Gastrocnemius medialis (tissue), 4 donors: ENCODE measurements at regions not wholly inside any gene's neighbourhood (a gene's known extent, or its start where the extent isn't known, plus 50 kb on each side); places are given as distances from the start of the nearest gene placed in this dataset.

ENCODE experiments used
- ATAC-seq, 2 donors: fragments of 150-250 bp; one replicate each; pipeline ENCODE4 v1.9.1; 2016
- DNase-seq, 2 donors: peaks; one replicate each; pipeline ENCODE4 v3.0.0-alpha.2; 2019
- H3K27ac ChIP-seq, 4 donors: fragments of 200-600 bp; sonication (generic); 1 replicate in 1 of 4; 2 replicates in 3 of 4; pipeline ENCODE4 v1.5.1; 2016 to 2018; ENCODE audit warnings: mild to moderate bottlenecking in 2 of 4, moderate library complexity in 1 of 4
- H3K27me3 ChIP-seq, 3 donors: fragments of 200-600 bp; sonication (generic) in 2 of 3; 1 replicate in 1 of 3; 2 replicates in 2 of 3; pipeline versions ENCODE4 v1.5.1 to v1.6.0; 2016 to 2019; ENCODE audit warnings: mild to moderate bottlenecking in 1 of 3, moderate library complexity in 1 of 3
- H3K36me3 ChIP-seq, 2 donors: fragments of 200-600 bp; sonication (generic) in 1 of 2; one replicate each; pipeline ENCODE4 v1.5.1; 2017 to 2018
- H3K4me1 ChIP-seq, 2 donors: fragments of 200-600 bp; sonication (generic) in 1 of 2; one replicate each; pipeline ENCODE4 v1.5.1; 2016 to 2017; ENCODE audit warnings: mild to moderate bottlenecking in 2 of 2
- H3K4me3 ChIP-seq, 4 donors: fragments of 200-600 bp; sonication (generic) in 3 of 4; 1 replicate in 1 of 4; 2 replicates in 3 of 4; pipeline ENCODE4 v1.5.1; 2016 to 2019; ENCODE audit warnings: mild to moderate bottlenecking in 2 of 4
- H3K9me3 ChIP-seq, 3 donors: fragments of 200-600 bp; sonication (generic) in 2 of 3; 1 replicate in 1 of 3; 2 replicates in 2 of 3; pipeline ENCODE4 v1.5.1; 2016 to 2019
- POLR2A ChIP-seq, 2 donors: fragments of 450-650 bp; IDR thresholded peaks; one replicate each; pipeline ENCODE4 v1.6.1; 2017; ENCODE audit warnings: antibody characterized with exemption in 2 of 2, mild to moderate bottlenecking in 2 of 2, moderate library complexity in 2 of 2
- in situ Hi-C, 4 donors: fragments of 200-750 bp; cut with MboI; loops; one replicate each; pipeline versions ENCODE4 v1.15.0 to v1.8.0; 2017; ENCODE audit warnings: low sequenced_read_pairs in 4 of 4
- intact Hi-C: fragments of 100-400 bp; cut with DNase I; formaldehyde crosslinking; loops from one replicate; pipeline ENCODE4 v1.15.1; 2023; ENCODE audit warnings: low total_unique reads
- TF ChIP-seq, protein P1 (sequence below), 5 experiments: fragments of 450-650 bp in 3 of 5; fragments of 200-600 bp in 2 of 5; sonication (generic) in 2 of 5; IDR thresholded peaks in 4 of 5; conservative IDR thresholded peaks in 1 of 5; 1 replicate in 4 of 5; 2 replicates in 1 of 5; pipeline ENCODE4 v1.5.1; 2016 to 2019; ENCODE audit warnings: antibody characterized with exemption in 5 of 5, mild to moderate bottlenecking in 3 of 5, moderate library complexity in 3 of 5

DNA sequence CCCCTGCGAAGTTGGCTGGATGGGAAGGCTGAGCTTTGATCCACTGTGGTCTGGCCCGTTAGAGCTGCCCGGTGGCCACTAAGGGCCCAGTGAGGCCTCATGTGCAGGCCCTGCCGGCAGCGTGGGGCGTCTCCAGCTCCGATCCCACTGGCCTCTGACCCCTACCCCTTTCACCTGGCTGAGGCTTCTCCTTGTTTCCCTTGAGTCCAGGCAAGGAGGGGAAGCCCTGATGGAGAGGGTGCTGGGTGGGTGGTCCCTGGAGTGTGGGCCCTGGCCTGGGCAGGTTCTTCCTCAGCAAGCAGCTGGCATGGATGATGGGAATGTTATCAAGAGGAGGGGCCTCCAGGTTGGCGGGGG, 356.8 kb downstream of the SEC14L1 start:
- intact Hi-C loops (loop anchor here (10.0 kb wide), 1 partner anchor 413 kb away; no protein-coding TSS in a partner anchor), in situ Hi-C loops (loop anchor here in 2 of 4 donors (5.0 to 10.0 kb wide), 3 partner anchors 63 to 165 kb away; no protein-coding TSS in a partner anchor)
- Histone ChIP-seq H3K9me3 (no peaks in the 10 kb centered on the region), H3K4me3 (no peak overlapping the region), H3K27ac (no peak overlapping the region), H3K4me1 (peaks cover 0 to 3% of the 10 kb centered on the region in 2 donors), H3K36me3 (peaks cover 0 to 36% of the 10 kb centered on the region in 2 donors), H3K27me3 (no peaks in the 10 kb centered on the region)
- no peak for DNase-seq
- no peak for ATAC-seq
- TF ChIP-seq, protein P1, sequence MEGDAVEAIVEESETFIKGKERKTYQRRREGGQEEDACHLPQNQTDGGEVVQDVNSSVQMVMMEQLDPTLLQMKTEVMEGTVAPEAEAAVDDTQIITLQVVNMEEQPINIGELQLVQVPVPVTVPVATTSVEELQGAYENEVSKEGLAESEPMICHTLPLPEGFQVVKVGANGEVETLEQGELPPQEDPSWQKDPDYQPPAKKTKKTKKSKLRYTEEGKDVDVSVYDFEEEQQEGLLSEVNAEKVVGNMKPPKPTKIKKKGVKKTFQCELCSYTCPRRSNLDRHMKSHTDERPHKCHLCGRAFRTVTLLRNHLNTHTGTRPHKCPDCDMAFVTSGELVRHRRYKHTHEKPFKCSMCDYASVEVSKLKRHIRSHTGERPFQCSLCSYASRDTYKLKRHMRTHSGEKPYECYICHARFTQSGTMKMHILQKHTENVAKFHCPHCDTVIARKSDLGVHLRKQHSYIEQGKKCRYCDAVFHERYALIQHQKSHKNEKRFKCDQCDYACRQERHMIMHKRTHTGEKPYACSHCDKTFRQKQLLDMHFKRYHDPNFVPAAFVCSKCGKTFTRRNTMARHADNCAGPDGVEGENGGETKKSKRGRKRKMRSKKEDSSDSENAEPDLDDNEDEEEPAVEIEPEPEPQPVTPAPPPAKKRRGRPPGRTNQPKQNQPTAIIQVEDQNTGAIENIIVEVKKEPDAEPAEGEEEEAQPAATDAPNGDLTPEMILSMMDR (IDR thresholded peaks at IDR 0.05 in 4 of 5, conservative IDR thresholded peaks at IDR 0.05 in 1 of 5): no peak
- TF ChIP-seq POLR2A (IDR thresholded peaks at IDR 0.05): no peak

DNA sequence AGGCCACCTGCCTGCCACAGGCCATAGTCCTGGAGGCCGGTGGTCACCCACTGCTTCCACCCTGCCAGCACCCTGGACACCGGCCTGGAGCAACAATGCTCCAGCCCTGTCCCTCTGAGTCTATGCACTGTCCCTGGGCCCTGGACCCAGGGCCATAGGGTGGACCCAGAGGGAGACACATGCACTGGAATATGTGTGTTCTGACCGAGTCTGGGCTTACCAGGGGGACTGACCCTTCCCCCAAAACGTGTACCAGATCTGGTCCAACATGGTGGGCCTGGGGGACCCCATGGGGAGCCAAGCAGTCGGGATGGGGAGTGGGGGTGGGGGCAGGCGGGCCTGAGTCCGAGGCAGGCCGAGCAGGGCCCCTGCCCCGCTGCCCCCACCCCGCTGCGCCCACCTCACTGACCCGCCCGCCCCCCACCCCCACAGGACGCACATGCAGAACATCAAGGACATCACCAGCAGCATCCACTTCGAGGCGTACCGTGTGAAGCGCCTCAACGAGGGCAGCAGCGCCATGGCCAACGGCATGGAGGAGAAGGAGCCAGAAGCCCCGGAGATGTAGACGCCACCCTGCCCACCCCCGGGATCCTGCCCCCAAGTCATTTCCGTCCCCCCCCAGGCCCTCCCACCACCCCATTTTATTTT, 357.4 kb downstream of the SEC14L1 start:
- no peak overlapping the region for H3K27ac ChIP-seq
- H3K9me3 ChIP-seq: no peaks in the 10 kb centered on the region
- peaks cover 0 to 3% of the 10 kb centered on the region in 2 donors for H3K4me1 ChIP-seq
- intact Hi-C loops (loop anchor here (10.0 kb wide), 1 partner anchor 413 kb away; no protein-coding TSS in a partner anchor), in situ Hi-C loops (loop anchor here in 2 of 4 donors (5.0 to 10.0 kb wide), 3 partner anchors 63 to 166 kb away; no protein-coding TSS in a partner anchor)
- H3K4me3 ChIP-seq: no peak overlapping the region
- DNase-seq (no peak), ATAC-seq (no peak)
- peaks cover 0 to 29% of the 10 kb centered on the region in 2 donors for H3K36me3 ChIP-seq
- H3K27me3 ChIP-seq: no peaks in the 10 kb centered on the region
- no peak for TF ChIP-seq POLR2A (IDR thresholded peaks at IDR 0.05)
- TF ChIP-seq, protein P1 (IDR thresholded peaks at IDR 0.05 in 4 of 5, conservative IDR thresholded peaks at IDR 0.05 in 1 of 5): no peak

DNA sequence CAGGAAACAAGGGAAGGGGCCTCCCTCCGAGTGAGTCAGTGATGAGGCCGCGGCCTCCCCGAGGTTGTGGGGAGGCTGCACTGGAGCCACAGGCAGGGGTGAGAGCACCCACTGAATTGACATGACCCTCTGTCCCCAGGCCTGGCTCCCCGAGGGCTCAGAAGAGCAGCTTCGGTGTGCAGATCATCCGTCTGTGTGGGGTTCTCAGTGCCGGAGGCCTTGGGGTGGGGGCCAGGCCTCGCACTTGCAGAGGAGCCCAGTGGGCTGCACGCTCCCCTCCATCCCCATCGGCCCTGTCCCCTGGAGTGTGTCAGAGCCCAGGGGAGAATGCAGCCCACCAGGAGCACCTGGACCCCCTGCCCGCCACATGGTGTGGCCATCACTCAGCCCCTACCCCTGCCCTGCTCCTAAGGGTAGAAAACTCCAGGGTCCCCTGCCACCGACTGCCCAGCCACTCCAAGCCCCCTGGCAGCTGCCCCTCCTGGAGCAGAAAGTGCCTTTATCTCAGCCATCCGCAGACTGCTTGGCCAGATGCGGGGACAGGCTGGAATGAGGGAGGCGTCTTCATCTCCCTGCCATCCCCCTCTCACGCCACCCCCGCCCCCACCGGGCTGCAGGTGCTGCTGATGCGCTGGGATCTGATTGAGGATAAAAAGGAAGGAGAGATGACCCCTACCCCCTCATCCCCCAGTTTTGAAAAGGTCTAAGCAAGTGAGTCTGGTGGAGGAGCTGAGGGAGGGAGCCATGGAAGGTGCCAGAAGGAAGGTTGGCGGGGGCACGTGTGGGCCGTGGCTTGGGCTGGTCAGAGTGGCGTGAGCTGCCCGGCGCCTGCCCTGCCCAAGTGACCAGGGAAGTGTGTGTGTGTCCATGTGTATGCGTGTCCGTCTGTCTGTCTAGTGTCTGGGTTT, 358.3 kb downstream of the SEC14L1 start:
- ATAC-seq (no peak), DNase-seq (peak in 1 of 2 donors; percentile 10)
- in situ Hi-C loops: loop anchor here in 2 of 4 donors (5.0 to 10.0 kb wide), 3 partner anchors 64 to 167 kb away; no protein-coding TSS in a partner anchor

DNA sequence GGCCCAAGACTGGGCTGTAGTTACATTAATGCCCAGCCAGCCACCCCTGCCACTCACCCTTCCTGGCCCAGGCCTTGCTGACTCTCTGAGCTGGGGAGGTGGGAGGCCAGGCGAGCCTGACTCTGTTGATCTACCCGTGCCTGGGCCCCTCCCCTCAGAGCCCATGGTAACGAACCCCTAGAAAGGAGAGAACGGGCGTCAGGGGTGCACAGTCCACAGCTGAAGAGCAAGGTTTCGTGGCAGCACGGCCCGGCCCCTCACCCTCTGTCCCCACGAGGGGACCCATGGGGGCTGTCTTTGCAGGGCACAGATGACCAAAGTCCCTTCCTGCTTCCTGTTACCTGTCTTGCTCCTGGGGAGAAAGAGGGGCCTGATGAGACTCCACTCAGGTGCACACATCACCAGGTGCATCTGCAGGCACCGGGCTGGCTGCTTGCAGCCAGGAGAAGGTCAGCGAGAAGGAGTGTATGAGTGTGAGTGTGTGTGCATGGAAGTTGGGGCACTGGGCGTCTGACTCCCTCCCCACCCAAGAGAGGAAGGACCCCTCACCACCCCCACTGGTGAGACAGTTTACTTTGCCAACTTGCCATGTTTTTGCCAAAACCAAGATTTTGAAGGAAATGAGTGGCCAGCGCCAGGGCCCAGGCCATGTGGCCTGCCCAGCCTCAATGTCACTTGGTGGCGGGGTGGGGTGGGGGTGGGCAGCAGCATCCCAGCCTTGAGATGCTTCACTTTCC, 359.1 kb downstream of the SEC14L1 start:
- Histone ChIP-seq H3K4me1 (no peaks in the 10 kb centered on the region), H3K27ac (no peak overlapping the region), H3K36me3 (peaks cover 0 to 18% of the 10 kb centered on the region in 2 donors), H3K9me3 (no peaks in the 10 kb centered on the region), H3K4me3 (no peak overlapping the region), H3K27me3 (no peaks in the 10 kb centered on the region)
- no peak for ATAC-seq
- in situ Hi-C loops (loop anchor here in 2 of 4 donors (5.0 to 25.0 kb wide), 4 partner anchors 65 to 438 kb away; no protein-coding TSS in a partner anchor), intact Hi-C loops (loop anchor here (10.0 kb wide), 1 partner anchor 415 kb away; no protein-coding TSS in a partner anchor)
- TF ChIP-seq, protein P1 (IDR thresholded peaks at IDR 0.05 in 4 of 5, conservative IDR thresholded peaks at IDR 0.05 in 1 of 5): no peak
- TF ChIP-seq POLR2A (IDR thresholded peaks at IDR 0.05): no peak
- DNase-seq: peak in 1 of 2 donors; percentile 5

More for the DNA sequence above, 358.3 kb downstream of the SEC14L1 start:
- H3K9me3 ChIP-seq: no peaks in the 10 kb centered on the region
- H3K36me3 ChIP-seq: peaks cover 0 to 24% of the 10 kb centered on the region in 2 donors
- intact Hi-C loops: loop anchor here (10.0 kb wide), 1 partner anchor 414 kb away; no protein-coding TSS in a partner anchor
- peaks cover 0 to 3% of the 10 kb centered on the region in 2 donors for H3K4me1 ChIP-seq
- TF ChIP-seq POLR2A (IDR thresholded peaks at IDR 0.05): no peak
- TF ChIP-seq, protein P1 (IDR thresholded peaks at IDR 0.05 in 4 of 5, conservative IDR thresholded peaks at IDR 0.05 in 1 of 5): no peak
- no peaks in the 10 kb centered on the region for H3K27me3 ChIP-seq
- H3K27ac ChIP-seq: no peak overlapping the region
- no peak overlapping the region for H3K4me3 ChIP-seq
